OCI-LY7 (cell line): ENCODE measurements at regions not wholly inside any gene's neighbourhood (a gene's known extent, or its start where the extent isn't known, plus 50 kb on each side); places are given as distances from the start of the nearest gene placed in this dataset.

ENCODE experiments used
- BruUV-seq: library from RNA; stranded (reverse); fragments of 400-500 nt; replicated peaks from 2 replicates; lab custom pipeline; 2021; lab: Mats Ljungman, UMichigan
- CTCF ChIA-PET: fragments of 300-600 bp; sonication (Branson Sonifier 250); formaldehyde crosslinking; loops from one replicate; lab custom pipeline; 2022; ENCODE audit warnings: antibody characterized with exemption; ENCODE audit not compliant: unreplicated experiment; lab: Charles Lee
- POLR2A ChIA-PET: fragments of 300-600 bp; sonication (Branson Sonifier 250); formaldehyde crosslinking; loops from one replicate; lab custom pipeline; 2022; ENCODE audit warnings: antibody characterized with exemption; lab: Charles Lee
- DNase-seq: peaks from one replicate; pipeline ENCODE4 v3.0.0-alpha.2; 2015; ENCODE audit warnings: low spot score
- H2AFZ ChIP-seq: fragments of 200-600 bp; sonication (generic), shearing (Covaris generic); 2 replicates; pipeline ENCODE4 v1.6.1; 2014; ENCODE audit warnings: mild to moderate bottlenecking, antibody characterized with exemption, low read length, moderate library complexity
- H3K27ac ChIP-seq: fragments of 200-600 bp; sonication (generic); 2 replicates; pipeline ENCODE4 v1.5.1; 2014; ENCODE audit warnings: mixed run types, low read depth, mild to moderate bottlenecking, moderate library complexity, low read length, inconsistent platforms; ENCODE audit not compliant: poor library complexity, severe bottlenecking
- H3K36me3 ChIP-seq: fragments of 200-600 bp; sonication (generic); 2 replicates; pipeline ENCODE4 v1.6.1; 2014; ENCODE audit warnings: mild to moderate bottlenecking, antibody characterized with exemption, low read length, moderate library complexity, mixed read lengths; ENCODE audit not compliant: insufficient read depth
- H3K4me1 ChIP-seq: fragments of 200-600 bp; sonication (generic); 2 replicates; pipeline ENCODE4 v1.5.1; 2014; ENCODE audit warnings: mild to moderate bottlenecking, low read length; ENCODE audit not compliant: insufficient read depth, poor library complexity, severe bottlenecking
- H3K4me2 ChIP-seq: fragments of 200-600 bp; sonication (generic); 2 replicates; pipeline ENCODE4 v1.6.1; 2014; ENCODE audit warnings: mild to moderate bottlenecking, low read length
- H3K4me3 ChIP-seq: fragments of 200-600 bp; sonication (generic); 2 replicates; pipeline ENCODE4 v1.5.1; 2014; ENCODE audit warnings: mild to moderate bottlenecking, low read depth, low read length; ENCODE audit not compliant: poor library complexity, severe bottlenecking
- H3K79me2 ChIP-seq: fragments of 200-600 bp; sonication (generic); 2 replicates; pipeline ENCODE4 v1.6.1; 2016; ENCODE audit warnings: low read depth, mild to moderate bottlenecking, low read length, moderate library complexity, mixed read lengths; ENCODE audit not compliant: insufficient read depth
- H3K9me2 ChIP-seq: fragments of 200-600 bp; sonication (generic); 2 replicates; pipeline ENCODE4 v1.6.1; 2016; ENCODE audit warnings: mild to moderate bottlenecking, low read length, mixed read lengths; ENCODE audit not compliant: insufficient read depth
- H3K9me3 ChIP-seq: fragments of 200-600 bp; sonication (generic); 2 replicates; pipeline ENCODE4 v1.6.1; 2014; ENCODE audit warnings: mild to moderate bottlenecking, mixed run types, low read length, mixed read lengths
- H4K20me1 ChIP-seq: fragments of 200-600 bp; sonication (generic); 2 replicates; pipeline ENCODE4 v1.6.1; 2014; ENCODE audit warnings: mild to moderate bottlenecking, antibody characterized with exemption, low read length, moderate library complexity, mixed read lengths; ENCODE audit not compliant: insufficient read depth
- CTCF ChIP-seq: fragments of 200-600 bp; sonication (generic); conservative IDR thresholded peaks from 2 replicates; pipeline ENCODE4 v1.5.1; 2014; ENCODE audit warnings: mild to moderate bottlenecking, antibody characterized with exemption, low read length, moderate library complexity, mixed read lengths
- EZH2phosphoT487 ChIP-seq: fragments of 200-600 bp; sonication (generic); IDR thresholded peaks from 2 replicates; pipeline ENCODE4 v1.6.1; 2018; ENCODE audit warnings: low read depth, borderline replicate concordance, mild to moderate bottlenecking, mixed run types, antibody characterized with exemption, low read length, moderate library complexity, mixed read lengths
- intact Hi-C: fragments of 100-400 bp; cut with micrococcal nuclease; formaldehyde crosslinking; loops from one replicate; pipeline ENCODE4 v1.10.0; 2022; ENCODE audit not compliant: unreplicated experiment

GRCh38 chr2:76279142-76279541 lies 568.4 kb upstream of the GCFC2 start:
- Histone ChIP-seq H3K4me2 (no peak overlapping the region), H2AFZ (no peak overlapping the region), H4K20me1 (no peaks in the 10 kb centered on the region), H3K36me3 (no peaks in the 10 kb centered on the region), H3K4me1 (no peaks in the 10 kb centered on the region), H3K9me3 (no peaks in the 10 kb centered on the region), H3K79me2 (no peaks in the 10 kb centered on the region), H3K4me3 (no peak overlapping the region), H3K27ac (no peak overlapping the region), H3K9me2 (no peaks in the 10 kb centered on the region)
- TF ChIP-seq CTCF (no peak), EZH2phosphoT487 (no peak)
- ChIA-PET POLR2A (no interaction called here), CTCF (no interaction called here)
- intact Hi-C loops = no loop called here
- no peak for DNase-seq
- BruUV-seq = no TSS peak

- Histone ChIP-seq H3K4me3 (no peak overlapping the region), H2AFZ (no peak overlapping the region), H3K79me2 (no peaks in the 10 kb centered on the region), H3K9me3 (no peaks in the 10 kb centered on the region), H3K27ac (no peak overlapping the region), H3K36me3 (no peaks in the 10 kb centered on the region), H4K20me1 (no peaks in the 10 kb centered on the region), H3K9me2 (no peaks in the 10 kb centered on the region), H3K4me1 (no peaks in the 10 kb centered on the region), H3K4me2 (no peak overlapping the region)
- intact Hi-C loops = no loop called here
- ChIA-PET CTCF (no interaction called here), POLR2A (interaction anchor here (1.2 kb wide), 1 partner anchor 22 kb away, joined by 3 read pairs; no protein-coding TSS in a partner anchor)
- no peak for TF ChIP-seq EZH2phosphoT487
- no peak for TF ChIP-seq CTCF
- DNase-seq = no peak
- no TSS peak for BruUV-seq
These were observed 565.1 kb upstream of the GCFC2 start for GRCh38 chr2:76275788-76276187.

DNA sequence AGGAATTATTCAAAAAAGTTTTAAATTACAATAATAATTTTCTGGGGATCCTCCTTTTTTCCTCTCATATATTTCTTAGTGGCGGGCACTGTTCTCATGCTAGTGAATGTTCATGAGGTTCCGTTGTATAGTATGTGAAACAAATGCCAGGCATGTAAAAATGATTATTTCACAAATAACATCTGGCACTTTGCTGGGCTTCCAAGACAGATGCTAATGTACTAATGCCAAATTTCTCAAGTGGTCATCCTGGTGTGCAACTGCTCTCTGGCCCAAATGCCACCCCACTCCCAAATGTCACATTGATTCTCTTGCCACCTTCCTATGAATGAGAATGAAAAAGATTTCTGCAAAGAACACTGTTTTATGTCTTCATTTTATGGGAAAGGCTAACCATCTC lies 564.0 kb upstream of the GCFC2 start:
- Histone ChIP-seq H2AFZ (no peak overlapping the region), H3K27ac (no peak overlapping the region), H4K20me1 (no peaks in the 10 kb centered on the region), H3K4me1 (no peaks in the 10 kb centered on the region), H3K9me2 (no peaks in the 10 kb centered on the region), H3K4me2 (no peak overlapping the region), H3K9me3 (no peaks in the 10 kb centered on the region), H3K36me3 (no peaks in the 10 kb centered on the region), H3K4me3 (no peak overlapping the region), H3K79me2 (no peaks in the 10 kb centered on the region)
- no peak for DNase-seq
- ChIA-PET CTCF (no interaction called here), POLR2A (interaction anchor here (1.2 kb wide), 1 partner anchor 21 kb away, joined by 3 read pairs; no protein-coding TSS in a partner anchor)
- no peak for TF ChIP-seq EZH2phosphoT487
- TF ChIP-seq CTCF = no peak
- intact Hi-C loops = no loop called here
- no TSS peak for BruUV-seq
